ENCODE measurements at regions not wholly inside any gene's neighbourhood (a gene's known extent, or its start where the extent isn't known, plus 50 kb on each side); places are given as distances from the start of the nearest gene placed in this dataset.
"Not testable (repeated sequence)": the region's sequence is repeated elsewhere in the genome, so short reads cannot be mapped to it uniquely, and the experiment has no call there.

DNA sequence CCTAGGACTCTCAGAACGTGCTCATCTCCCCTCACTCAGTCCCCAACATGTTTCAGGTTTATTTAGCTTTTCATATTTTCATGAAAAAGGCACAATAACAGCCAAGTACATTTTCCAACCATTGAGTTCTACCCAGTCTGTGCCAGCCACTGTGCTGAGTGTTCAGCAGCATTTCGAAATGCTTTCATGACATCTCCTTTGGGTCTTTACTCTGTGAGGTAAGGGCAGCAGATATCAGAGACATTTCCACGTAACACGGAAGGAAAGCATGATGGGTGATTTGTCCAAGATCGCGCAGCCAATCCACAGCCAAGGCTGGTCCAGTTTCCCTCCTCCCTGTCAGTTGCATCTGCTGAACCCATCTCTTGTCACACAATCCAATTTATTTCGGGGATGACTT lies 192.6 kb upstream of the IRF2BP2 start:
- TF ChIP-seq POLR2A (IDR thresholded peaks at IDR 0.05; ENCODE audit: low read length); GATA1 (IDR thresholded peaks at IDR 0.05; ENCODE audit: low read depth, low read length): not testable (repeated sequence)
